GM12873 (cell line): ENCODE measurements at regions not wholly inside any gene's neighbourhood (a gene's known extent, or its start where the extent isn't known, plus 50 kb on each side); places are given as distances from the start of the nearest gene placed in this dataset.

ENCODE experiments used
- CTCF ChIP-seq: IDR thresholded peaks from 2 replicates; pipeline ENCODE4 v1.5.1; 2012; ENCODE audit warnings: low read depth, mild to moderate bottlenecking, moderate library complexity, low read length, control low read depth; ENCODE audit not compliant: insufficient read depth; ENCODE audit errors: missing control alignments

- no peak for TF ChIP-seq CTCF
Measured at GRCh38 chr5:167861928-167862426, 429.5 kb upstream of the WWC1 start.

- no peak for TF ChIP-seq CTCF
Measured at GRCh38 chr5:167863883-167864282, 427.6 kb upstream of the WWC1 start.

GRCh38 chr5:167864801-167865200, 426.6 kb upstream of the WWC1 start:
- TF ChIP-seq CTCF: no peak

GRCh38 chr5:167866797-167867196, 424.6 kb upstream of the WWC1 start:
- no peak for TF ChIP-seq CTCF

GRCh38 chr5:167867281-167867680, 424.2 kb upstream of the WWC1 start:
- TF ChIP-seq CTCF: no peak

- TF ChIP-seq CTCF: no peak
Measured at GRCh38 chr5:167869125-167869524, 422.3 kb upstream of the WWC1 start.

GRCh38 chr5:167870055-167870454, 421.4 kb upstream of the WWC1 start:
- no peak for TF ChIP-seq CTCF
